ENCODE measurements at regions not wholly inside any gene's neighbourhood (a gene's known extent, or its start where the extent isn't known, plus 50 kb on each side); places are given as distances from the start of the nearest gene placed in this dataset.

DNA sequence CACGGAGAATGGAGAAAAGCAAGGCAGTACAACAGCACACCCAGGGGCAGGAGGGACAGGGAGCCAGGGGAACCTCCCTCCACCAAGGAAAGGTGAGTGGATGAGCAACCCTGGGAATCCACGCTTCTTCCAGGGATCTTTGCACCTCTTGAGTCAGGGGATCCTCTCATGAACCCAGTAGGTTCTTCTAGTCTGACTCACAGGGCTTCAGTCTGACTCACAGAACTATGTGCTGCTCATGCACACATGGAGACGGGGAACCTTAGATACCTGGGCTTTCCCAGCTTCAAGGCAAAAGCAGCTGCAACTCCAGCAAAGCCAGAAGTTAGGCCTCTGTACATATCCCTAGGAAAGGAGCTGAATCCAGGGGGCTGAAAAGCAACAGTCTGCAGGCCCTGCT is 1021.4 kb upstream of the TENM4 start:
- no peak for FAIRE-seq

DNA sequence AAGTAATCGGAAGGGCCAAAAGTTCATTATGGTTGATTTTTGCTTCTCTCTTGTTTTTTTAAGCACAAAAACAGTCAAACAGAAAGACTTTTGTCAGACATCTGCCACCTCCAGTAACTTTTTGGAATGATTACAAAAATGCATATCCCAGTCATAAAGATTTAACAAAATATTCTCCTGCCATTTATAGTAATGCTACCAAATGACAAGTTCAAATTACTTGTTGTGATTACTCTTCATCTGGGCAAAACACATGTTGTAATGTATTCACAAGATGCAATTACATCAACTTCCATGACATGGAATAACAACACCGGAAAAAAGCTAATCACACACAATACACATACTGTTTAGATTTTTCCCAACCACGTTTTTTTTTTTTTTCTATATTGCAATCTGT is 1017.5 kb upstream of the TENM4 start:
- FAIRE-seq = no peak

DNA sequence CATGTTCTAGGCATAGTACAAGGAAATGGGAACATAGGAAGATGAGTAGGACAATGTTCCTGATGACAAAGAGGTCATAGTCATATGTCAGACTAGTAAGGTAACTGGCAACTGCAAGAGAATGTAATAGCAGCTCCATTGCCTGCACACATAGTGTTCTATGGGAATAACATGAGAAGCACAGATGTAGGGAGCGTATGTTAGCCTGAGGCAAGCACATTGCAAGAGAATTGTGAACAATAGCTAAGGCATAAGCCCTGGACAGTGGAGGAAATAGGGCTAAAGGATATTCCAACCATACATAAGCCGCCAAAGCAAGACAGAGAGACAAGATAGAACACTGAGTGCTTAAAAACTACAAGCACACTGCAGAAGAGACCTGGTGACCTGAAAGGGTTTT is 1017.0 kb upstream of the TENM4 start:
- no peak for FAIRE-seq

DNA sequence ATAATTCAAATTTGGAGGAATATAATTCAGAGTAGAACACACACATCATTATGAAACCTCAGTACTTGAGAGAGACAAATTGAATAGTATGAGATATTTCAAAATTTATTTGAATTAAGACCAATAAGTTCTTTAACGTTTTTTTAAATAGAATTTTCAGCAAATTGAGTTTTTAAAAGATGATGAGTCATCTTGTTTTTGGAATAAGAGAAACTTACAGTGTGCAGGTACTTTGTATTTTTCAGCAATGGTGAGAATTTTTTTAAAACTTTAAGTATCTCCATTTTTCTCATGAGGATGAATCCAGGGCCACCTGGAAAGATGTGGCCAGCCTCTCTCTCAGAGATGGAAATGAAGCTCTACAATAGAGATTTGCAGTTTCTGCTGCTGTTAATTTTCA is 1015.0 kb upstream of the TENM4 start:
- FAIRE-seq = no peak

DNA sequence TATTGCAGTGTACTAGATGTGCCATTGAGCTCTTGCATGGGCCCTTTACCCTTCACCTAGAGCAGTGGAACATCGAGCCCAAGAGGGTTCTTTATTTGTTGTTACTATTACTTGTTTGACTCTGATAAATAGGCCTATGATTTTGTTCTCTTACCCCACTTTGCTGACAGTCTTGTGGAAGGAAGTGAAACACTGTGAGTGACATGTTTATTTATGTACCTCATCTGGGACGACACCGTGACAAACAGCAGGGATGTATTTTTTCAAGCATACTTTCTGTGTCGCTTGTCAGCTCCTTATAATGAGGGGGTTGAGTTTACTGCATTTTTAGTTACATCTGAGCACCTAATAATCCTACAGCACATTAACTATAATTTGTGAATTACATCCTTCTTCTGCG is 1010.3 kb upstream of the TENM4 start:
- FAIRE-seq = no peak

DNA sequence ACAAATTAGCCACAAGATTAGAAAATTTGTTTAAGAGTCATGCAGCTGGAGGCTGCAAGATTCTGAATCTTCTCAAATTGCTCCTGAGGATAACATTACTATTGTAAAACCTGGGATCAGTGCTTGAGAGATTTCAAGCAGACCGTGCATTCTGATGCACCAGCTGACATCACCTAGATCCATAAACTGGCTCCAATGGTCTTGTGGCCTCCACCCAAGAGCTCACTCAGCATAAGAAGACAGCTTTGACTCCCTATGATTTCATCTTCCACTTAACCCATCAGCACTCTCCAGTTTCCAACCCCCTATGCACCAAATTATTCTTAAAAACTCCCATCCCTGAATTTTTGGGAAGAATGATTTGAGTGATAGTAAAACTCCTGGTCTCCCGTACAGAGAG is 1007.9 kb upstream of the TENM4 start:
- FAIRE-seq = no peak

DNA sequence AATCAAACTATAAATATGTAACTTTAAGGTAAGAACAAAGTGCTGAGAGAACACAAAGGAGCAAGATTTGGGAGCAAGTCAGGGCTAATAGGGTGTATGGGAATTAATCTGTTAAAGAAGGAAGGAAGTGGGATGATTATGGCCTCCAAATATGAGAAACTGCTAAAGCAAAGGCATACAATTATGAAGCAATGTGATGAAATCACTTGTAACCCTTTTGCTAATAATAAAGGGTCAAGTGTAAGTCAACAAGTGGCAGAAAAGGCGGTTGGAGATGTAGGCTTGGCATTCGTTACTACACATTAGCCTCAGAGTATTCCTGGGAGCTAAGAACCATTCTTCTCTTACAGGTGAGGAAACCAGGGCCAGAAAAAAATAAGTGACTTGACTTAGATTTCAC is 1002.3 kb upstream of the TENM4 start:
- FAIRE-seq = no peak

DNA sequence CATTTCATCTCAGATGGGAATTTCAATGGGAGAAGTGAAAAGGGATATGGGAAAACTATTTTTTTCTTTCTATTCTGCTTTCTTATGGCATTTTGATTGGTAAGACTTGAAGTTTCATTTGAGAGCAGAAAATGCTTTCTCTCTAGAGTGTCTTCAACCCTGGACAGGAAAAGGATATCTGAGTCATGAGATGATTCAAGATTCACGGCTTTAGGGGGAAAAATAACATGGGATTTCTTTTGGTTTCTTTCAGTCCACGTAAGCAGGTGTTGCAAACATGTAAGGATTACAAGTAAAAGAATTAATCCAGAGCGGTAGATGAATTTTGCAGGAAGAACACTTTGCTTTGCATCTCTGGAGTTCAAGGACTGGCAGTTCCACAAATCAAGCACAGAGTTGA is 1001.0 kb upstream of the TENM4 start:
- FAIRE-seq = no peak

DNA sequence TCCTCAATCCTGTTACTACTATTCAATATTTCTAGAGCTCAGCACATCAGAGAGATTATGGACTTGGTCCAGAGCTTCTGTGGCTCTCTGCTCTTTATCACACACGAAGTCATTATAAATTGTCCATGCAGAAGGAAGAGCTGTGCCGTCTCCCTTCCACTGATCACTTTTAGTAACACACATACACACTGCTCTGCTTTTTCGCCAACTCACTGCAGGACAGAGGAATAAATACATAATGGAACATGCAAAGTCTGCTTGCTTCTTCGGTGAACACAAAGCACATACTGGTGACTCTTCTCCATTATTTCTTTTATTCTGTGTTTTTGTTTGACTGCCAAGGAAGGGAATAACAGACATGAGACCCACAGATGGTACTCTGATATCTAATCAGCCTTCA is 1000.0 kb upstream of the TENM4 start:
- FAIRE-seq = no peak

DNA sequence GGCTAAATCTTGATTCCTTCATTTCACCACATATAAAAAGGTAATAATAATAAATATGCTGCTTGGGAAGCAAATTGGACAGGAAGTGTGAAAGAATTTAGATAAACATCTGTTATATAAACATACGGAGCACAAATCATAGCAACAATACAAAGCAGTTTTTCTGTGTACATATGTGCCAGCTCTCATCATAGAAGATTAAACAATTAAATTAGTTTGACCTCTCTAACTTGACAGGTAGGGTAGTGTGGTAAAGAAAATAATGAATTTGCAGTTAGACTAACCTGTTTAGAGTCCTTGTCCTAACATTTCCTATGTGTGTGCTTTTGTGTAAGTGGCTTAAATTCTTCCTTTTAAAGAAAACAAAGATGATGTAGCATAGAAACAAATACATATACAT is 995.7 kb upstream of the TENM4 start:
- no peak for FAIRE-seq

DNA sequence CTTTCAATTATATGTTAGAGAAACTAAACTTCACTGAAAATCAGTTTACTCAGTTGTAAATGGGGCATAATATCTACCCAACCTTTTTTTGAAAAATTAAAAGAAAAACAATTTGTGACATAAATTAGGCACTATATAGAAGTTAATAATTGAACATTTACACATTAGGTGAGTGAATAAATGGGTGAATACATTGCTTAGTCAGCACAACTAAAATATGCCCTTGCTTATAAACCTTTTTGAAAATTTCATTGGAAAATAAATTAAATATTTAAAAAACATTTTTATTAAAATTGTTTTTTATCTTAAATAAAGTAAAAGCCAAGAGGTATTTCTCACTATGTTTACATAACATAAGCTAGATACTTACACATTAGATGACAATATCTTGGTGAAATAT is 994.5 kb upstream of the TENM4 start:
- FAIRE-seq = no peak

DNA sequence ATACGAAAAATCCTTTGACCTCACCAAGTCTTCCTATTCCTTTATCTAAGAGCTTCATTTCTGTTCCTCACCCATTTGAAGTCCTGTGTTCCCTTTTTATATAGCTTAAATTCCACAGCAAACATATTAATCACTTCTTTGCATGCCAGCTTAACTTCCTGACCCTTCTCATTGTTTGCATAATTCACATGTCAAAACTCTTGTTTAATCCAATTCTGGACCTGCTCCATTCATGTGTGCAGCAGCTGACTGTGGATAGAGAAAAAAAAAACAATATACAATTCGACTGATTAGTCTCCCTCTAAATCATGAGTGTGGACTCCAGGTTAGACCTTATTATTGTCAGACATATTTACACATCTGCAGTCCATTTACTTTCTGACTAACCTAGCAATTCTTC is 991.2 kb upstream of the TENM4 start:
- no peak for FAIRE-seq

DNA sequence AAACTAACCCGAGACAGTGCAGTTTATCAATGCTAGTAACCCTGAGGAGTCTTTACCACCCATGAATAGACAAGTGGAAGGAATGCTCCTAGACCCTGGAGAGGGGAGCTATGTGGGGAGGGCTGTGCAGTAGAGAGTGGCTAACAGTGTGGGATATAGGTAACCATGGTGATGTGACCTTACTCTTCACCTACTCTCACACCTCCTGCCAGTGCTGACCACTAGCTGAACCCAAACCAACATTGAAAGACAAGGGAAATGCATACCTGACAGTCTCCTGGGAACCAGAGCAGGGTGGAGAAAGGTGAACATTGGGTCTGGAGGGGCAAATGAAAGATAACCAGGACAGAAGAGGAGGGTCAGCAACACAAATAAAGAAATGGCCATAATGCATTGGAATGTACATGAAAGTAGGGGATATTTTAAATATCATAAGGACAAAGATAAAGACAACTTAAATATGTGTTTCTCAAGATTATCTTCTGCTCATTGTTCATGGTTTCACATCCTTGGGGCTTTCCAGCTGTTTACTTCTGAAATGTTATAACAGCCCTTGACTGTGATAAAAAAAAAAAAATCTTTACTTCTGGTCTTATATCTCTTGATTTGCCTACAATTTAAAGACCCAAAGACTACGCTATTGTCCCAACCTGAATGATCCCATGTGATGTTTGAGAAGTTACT is 983.3 kb upstream of the TENM4 start:
- FAIRE-seq = no peak

DNA sequence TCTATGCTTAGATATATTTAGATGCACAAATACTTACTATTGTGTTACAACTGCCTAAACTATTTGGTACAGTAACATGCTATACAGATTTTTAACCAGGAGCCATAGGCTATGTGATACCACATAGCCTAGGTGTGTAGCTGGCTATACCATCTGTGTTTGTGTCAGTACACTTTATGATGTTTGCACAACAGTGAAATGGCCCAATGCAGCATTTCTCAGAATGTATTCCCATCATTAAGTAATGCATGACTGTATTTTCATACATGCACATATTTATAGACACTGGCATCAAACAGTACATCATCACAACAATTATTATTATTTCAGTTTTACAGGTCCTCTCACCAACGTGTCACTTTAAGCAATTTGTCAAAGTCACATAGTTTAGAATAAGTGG is 979.5 kb upstream of the TENM4 start:
- FAIRE-seq = no peak

DNA sequence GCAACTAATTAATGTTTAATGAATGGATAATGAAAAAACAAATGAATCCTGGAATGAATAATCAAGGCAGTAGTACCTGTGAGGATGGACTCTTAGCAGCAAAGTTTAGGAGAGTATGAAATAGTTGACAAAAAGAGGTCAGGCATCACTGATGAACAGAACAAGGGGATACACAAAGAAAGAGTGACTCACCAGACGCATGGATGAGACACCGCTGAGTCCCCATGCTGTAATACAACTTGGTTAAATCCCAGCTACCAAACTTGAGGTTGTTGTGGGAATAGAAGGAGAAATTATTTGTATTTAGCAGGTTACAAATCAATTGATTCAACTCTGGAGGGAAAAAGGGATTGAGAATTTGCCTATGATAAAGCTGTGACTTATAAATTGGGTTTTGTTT is 976.9 kb upstream of the TENM4 start:
- no peak for FAIRE-seq

DNA sequence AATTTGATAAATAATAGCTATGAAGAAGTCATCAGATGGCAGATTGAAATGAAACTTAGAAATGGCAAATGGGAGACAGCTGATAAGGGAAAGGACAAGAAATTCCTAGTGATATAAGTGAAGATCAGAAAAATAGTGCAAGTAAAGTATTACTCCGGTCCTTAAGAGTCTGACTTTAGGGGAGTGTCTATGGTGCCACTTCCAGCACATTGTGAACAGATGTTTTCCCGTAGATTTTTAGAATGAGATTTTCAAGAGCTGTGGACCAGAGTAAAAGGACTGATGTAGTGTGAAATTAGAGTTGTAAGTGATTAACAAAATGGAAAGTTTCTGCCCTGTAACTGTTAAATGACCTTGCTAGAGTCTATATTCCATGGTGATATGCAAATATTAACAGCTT is 974.8 kb upstream of the TENM4 start:
- FAIRE-seq = no peak

DNA sequence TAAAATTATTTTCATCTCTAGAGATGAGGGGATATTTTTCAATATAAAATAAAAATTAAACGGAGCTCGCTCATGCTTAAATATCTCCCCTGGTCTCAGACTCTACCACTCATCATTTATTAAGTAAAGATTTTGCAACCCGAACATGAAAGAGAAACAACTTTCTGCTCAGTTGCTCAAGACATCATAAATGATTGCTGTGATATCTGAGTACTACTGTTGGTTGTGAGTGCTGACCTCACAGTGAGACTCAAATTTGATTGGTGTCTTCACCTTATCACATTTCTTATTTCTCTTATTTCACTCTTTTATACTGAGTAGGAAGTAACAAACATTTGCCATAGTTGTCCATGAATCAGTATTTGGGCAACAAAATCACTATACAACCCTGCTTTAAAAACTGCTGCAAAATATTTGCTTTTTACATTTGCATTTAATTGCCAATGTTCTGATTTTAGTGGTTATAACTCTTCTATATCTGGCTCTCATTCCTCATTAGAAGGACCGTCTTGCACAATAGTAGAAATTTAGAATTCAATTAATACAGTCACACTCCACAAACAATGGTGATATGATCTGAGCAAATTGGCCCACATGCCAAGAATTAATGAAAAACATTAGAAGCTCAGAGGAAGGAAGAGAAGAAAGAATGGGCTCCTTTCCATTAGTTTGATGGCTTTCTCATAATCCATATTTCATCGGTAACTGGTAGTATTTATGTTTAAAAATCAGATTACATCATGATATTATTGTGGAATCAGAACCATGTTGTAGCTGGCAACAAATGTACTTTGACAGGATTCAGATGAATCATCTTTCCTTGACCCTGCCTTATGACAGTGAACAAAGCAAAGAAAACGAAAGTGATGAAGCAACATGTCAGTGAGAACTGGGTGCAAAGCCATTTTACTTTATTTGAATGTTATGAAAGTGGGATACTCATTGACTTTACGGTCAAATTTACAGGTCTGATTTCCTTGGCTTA is 973.6 kb upstream of the TENM4 start:
- no peak for FAIRE-seq

DNA sequence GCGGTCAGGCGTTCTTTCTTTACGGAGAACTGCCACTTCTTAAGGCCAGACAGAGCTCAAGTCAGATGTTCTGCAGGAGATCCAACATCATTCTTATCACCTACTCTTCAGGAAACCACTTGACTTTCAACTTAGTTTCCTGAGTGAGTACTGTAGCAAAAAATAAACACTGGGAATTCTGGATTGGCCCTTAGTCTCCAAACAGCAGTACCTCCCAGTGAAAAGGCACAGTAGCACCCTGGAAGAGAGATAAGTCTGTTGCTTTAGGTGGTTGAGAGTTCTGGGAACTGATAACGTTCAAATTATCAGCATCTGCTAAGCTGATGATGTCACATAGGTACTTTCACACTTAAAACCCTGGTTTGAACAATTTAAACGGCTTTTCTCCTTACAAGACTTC is 971.8 kb upstream of the TENM4 start:
- no peak for FAIRE-seq

DNA sequence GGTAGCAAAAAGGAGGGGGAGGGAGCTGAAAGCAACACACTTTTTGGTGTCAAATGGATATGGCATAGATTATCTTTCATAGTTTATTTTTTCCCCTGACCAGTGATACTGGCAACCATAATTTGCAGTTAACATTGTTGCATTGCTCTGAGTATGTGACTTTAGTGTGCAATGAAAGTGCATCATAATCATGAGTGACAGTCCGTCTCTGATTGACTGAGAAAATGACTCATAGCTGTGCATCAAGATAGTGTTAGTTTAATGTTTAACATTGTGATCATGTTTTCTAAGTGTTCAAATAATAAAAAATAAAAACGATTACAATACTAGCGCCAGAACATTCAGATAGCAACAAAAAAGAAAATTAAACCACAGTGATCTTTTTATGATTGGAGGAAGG is 952.4 kb upstream of the TENM4 start:
- no peak for FAIRE-seq

DNA sequence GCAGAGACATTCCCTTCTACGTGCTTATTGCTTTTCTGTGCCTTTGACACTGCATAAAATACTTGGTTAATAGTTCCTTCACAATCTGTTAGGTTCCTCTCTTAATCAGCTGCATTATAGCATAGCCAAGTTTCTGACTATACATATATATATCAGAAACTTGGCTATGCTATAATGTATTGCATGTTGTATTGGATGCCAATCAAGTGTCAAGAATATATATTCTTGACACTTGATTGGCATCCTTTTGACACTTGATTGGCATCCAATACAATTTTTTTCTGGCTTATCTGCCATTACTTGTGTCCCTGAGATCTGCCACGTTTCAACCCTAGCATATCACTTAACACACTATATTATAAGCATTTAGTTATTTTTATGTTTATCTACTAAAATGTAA is 949.7 kb upstream of the TENM4 start:
- no peak for FAIRE-seq

DNA sequence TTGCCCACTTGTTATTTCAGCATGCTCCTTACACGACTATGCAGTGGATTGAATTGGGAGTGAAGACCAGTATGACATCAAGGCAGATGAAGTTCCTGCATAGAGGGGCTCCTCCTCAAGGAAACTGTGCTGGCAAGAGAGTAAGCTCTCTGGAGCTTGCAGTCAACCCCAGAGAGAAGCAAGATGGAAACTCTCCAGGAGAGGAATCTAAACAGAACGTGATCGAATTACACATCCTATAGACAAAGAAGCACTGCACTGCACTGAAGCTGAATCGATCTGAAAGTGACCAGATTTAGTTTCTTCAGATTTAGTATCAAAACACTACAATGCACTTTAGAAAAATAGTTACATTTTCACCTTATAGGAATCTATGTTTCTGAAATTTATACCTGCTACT is 947.7 kb upstream of the TENM4 start:
- no peak for FAIRE-seq

DNA sequence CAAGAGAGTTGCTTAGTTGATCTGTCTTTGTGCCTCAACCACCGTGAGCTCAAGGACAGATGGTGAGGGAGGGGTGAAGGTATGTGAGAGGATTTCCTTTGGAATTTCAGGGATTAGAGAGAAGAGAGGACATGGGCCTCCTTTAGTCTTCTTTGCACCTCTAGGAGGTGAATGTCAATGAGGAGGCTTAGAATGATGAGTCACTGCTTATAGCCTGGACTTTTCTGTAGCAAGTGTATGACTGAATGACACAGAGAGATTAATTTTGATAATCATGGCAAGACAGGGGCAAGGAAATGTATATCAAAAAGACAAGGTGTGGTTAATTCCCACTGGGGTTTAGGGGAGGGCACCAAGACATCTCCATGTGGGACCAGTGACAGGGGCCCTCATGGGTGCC is 947.3 kb upstream of the TENM4 start:
- FAIRE-seq = no peak

DNA sequence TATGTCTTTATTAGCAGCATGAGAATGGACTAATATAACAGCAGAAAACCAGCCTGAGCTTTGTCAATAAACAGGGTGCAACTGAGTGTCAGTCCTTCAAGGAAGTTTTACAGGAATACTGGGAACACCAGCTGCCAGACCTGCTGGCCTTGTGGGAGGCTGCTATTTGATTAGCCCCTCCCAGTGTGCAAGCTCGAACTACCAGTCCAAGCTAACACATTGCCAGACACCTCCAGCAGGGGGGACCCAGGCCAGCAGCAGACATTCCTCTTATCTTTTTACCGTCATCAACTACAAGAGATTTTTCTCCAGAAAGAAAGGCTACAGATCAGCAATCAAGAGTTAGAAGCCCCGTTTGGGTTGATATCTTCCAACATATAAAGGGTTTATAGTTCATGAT is 942.8 kb upstream of the TENM4 start:
- no peak for FAIRE-seq

DNA sequence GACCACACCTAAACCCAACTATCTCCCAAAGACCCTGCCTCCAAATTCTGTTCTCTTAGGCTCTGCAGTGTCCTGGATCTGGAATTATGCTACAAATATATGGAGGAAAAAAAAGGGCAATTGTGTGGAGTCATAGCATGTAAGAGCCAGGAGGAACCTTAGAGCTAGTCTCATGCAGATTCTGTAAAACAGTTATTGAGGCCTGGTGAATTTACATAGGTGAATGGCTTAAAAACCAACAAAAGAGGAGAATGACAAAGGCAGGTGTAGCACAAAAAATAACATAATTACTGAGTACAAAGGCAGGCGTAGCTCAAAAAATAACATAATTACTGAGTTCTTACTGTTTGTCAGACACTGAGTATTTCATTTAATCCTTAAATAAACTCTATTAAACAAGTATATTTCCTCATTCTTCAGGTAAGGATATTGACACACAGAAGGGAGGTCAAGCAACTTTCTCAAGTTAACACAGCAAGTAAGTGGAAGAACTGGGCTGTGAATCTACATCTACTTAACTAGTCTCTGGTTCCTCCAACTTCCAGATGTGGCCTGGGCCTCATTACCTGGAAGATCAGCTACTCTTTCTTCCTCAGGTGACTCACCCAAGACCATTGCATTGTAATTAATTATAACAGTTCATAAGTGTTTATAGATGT is 938.9 kb upstream of the TENM4 start:
- FAIRE-seq = no peak
